ENCODE measurements at regions not wholly inside any gene's neighbourhood (a gene's known extent, or its start where the extent isn't known, plus 50 kb on each side); places are given as distances from the start of the nearest gene placed in this dataset.

- no peak for TF ChIP-seq CTCF (IDR thresholded peaks at IDR 0.05)
- no peak for TF ChIP-seq POLR2A (IDR thresholded peaks at IDR 0.05)
Observed at GRCh38 chr17:73994946-73995345, 208.5 kb upstream of the RPL38 start.

Data from testis (tissue), 2 donors.